SK-N-SH (cell line): ENCODE measurements at regions not wholly inside any gene's neighbourhood (a gene's known extent, or its start where the extent isn't known, plus 50 kb on each side); places are given as distances from the start of the nearest gene placed in this dataset.
"Not testable (repeated sequence)": the region's sequence is repeated elsewhere in the genome, so short reads cannot be mapped to it uniquely, and the experiment has no call there.

Source experiments
- CTCF ChIP-seq: fragments of 200-600 bp; sonication (generic); IDR thresholded peaks from 2 replicates; pipeline ENCODE4 v1.6.1; 2017; ENCODE audit warnings: antibody characterized with exemption, mild to moderate bottlenecking, moderate library complexity
- EP300 ChIP-seq, 2 experiments: IDR thresholded peaks; 2 replicates each; pipeline versions ENCODE4 v1.4.0 to v1.6.1; 2012; ENCODE audit warnings: borderline replicate concordance in 1 of 2, low read depth in 1 of 2, low read length in 1 of 2
- GATA2 ChIP-seq: sonication (generic); formaldehyde crosslinking; IDR thresholded peaks from 2 replicates; pipeline ENCODE4 v1.5.0; 2020; ENCODE audit warnings: mild to moderate bottlenecking, missing genetic modification reagents
- JUND ChIP-seq: IDR thresholded peaks from 2 replicates; pipeline ENCODE4 v1.4.0; 2012
- MAX ChIP-seq: IDR thresholded peaks from 2 replicates; pipeline ENCODE4 v1.4.0; 2012; ENCODE audit warnings: low read depth
- RCOR1 ChIP-seq: fragments of 150-350 bp; IDR thresholded peaks from 2 replicates; pipeline ENCODE4 v1.6.1; 2017; ENCODE audit warnings: antibody characterized with exemption, low read length
- TCF12 ChIP-seq: IDR thresholded peaks from 2 replicates; pipeline ENCODE4 v1.4.0; 2012
- TF ChIP-seq, protein P1 (sequence below): fragments of 150-350 bp; IDR thresholded peaks from 2 replicates; pipeline ENCODE4 v1.6.1; 2017; ENCODE audit warnings: antibody characterized with exemption, low read length, low read depth, borderline replicate concordance

DNA sequence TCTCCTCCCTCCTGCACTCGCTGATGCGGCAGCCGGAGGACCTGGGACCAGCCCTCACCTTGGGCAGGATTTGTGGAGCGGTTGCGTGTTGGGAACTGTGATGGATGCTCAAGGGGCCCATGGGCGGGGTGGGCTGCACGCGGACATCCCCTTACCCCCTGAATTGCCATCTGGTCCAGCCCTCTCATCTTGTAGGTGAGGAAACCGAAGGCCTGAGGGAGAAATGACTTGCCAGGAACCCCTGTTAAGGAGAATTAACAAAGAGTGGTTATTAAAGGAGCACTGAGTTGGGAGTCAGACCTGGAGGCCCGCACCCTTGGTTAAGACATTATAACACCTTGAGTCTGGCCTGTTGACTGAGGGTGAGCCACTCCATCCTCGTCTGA is 2752.2 kb downstream of the RPIA start:
- not testable (repeated sequence) for TF ChIP-seq RCOR1; GATA2; CTCF; TCF12; EP300 (IDR thresholded peaks at IDR 0.05; ENCODE audit: borderline replicate concordance in 1 of 2, low read depth in 1 of 2, low read length in 1 of 2); MAX; JUND
- TF ChIP-seq, protein P1, sequence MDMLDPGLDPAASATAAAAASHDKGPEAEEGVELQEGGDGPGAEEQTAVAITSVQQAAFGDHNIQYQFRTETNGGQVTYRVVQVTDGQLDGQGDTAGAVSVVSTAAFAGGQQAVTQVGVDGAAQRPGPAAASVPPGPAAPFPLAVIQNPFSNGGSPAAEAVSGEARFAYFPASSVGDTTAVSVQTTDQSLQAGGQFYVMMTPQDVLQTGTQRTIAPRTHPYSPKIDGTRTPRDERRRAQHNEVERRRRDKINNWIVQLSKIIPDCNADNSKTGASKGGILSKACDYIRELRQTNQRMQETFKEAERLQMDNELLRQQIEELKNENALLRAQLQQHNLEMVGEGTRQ: not testable (repeated sequence)
